ENCODE measurements at regions not wholly inside any gene's neighbourhood (a gene's known extent, or its start where the extent isn't known, plus 50 kb on each side); places are given as distances from the start of the nearest gene placed in this dataset.

- DNase-seq: no peak
Measured at GRCh38 chr2:128475427-128476211, 157.0 kb upstream of the HS6ST1 start.

GRCh38 chr2:128477026-128477820, 158.6 kb upstream of the HS6ST1 start:
- DNase-seq: no peak

GRCh38 chr2:128477891-128478290, 159.2 kb upstream of the HS6ST1 start:
- DNase-seq: no peak

DNA sequence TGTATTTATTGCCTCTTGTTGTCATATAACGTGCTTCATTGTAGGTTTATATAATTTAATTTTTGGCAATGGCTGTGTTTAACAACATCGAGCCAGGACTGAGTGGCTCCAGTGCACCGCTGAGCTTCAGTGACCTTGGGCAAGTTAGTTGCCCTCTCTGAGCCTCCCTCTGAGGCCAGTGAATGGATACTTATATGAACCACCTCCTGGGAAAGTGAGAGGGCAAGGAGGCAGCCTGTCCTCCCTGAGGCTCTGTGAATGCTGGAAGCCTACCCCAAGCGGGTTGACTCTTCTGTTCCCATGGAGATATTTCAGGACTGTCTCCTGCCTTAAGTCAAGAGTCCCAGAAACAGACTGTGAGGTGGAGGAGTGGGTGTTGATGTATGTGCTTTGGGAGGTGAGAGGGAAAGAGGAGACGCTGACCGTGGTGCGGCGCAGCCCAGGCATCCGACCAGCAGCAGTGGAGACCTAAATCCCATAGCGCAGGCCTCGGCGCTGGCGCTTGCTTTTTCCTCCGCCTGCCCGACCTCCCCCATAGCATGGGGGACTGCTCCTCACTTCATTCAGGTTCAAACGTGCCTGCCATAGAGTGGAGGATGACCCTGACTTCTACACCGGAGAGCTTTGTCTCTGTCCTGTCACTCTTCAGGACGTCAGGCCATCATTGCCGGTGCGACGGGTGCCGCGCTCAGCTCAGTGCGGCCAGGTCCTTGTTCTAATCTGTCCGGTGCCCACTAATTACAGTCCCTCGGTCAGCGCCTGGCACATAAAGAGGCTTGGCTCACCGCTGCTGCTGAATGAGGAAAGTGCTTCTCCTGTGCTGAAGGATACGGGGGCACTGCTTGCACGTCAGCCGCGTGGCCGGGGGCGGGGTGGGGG, 167.3 kb upstream of the HS6ST1 start:
- no peak for DNase-seq

GRCh38 chr2:128486640-128487375, 168.1 kb upstream of the HS6ST1 start:
- no peak for DNase-seq

DNA sequence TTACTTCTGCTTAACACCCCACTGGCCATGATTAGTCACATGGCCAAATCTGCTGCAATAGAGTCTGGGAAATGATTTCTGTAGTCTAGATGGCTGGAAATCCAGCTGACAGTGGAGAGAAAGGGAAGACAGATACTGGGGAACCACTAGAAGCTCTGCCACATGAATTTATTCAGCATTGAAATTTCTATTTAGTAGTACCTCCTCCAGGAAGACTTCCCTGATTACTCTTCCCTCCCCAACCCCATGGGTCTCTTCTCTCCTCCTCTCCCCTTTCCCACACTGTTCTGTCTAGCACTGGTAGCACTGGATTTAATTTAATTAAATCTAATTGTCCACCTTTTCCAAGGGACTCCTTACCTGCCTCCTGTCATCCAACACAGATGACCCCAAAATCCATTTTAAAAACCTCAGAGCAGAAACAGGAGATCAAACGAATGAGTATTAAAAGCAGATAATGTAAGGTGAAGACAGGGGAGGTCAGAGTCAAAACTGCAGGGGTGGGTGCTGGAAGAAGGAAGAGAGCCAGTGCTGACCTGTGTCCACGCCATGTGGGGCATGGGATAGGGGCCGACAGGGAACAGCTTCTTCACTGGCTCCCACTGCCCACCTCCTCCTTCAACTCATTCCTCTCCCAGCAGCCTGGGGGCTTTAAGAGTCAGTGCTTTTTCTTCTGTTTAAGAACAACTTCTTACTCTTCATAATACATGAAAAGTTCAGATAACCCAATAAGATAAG, 169.2 kb upstream of the HS6ST1 start:
- no peak for DNase-seq

DNA sequence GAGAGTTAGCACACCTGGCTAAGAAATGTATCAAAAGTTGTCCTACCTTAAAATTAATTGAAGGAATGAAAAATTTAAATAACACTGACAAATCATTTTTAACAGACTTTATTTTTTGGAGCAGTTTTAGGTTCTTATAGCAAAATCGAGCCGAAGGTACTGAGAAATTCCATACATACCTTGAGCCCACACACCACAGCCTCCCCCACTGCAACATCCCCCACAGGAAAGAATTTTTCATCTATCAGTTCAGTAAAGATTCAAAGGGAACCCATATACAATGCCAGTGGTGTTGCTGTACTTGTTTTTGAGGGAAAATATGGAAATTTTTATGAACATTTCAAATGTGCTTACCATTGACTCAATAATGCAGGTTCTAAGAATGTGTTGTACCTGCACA, 169.8 kb upstream of the HS6ST1 start:
- DNase-seq: no peak

GRCh38 chr2:128489526-128490273, 171.0 kb upstream of the HS6ST1 start:
- DNase-seq: no peak

DNA sequence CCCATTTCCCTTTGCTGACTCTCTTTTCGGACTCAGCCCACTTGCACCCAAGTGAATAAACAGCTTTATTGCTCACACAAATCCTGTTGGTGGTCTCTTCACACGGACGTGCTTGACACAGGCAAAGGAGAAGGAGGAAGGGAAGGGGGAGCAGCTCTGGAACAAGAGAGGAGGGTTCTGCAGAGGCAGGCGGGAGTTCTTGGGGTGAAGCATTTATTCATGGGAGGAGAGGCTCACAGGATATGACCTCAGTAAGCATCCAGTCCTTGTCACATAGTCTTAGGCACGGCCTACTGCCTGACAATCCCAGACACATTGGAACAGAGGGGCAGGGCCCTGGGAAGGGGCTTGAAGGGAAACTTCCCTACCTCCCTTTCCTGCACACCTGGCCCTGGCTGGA, 171.7 kb upstream of the HS6ST1 start:
- DNase-seq: no peak

- DNase-seq: no peak
Measured at GRCh38 chr2:128490881-128491691, 172.4 kb upstream of the HS6ST1 start.

- no peak for DNase-seq
Measured at GRCh38 chr2:128491692-128492244, 173.1 kb upstream of the HS6ST1 start.

DNA sequence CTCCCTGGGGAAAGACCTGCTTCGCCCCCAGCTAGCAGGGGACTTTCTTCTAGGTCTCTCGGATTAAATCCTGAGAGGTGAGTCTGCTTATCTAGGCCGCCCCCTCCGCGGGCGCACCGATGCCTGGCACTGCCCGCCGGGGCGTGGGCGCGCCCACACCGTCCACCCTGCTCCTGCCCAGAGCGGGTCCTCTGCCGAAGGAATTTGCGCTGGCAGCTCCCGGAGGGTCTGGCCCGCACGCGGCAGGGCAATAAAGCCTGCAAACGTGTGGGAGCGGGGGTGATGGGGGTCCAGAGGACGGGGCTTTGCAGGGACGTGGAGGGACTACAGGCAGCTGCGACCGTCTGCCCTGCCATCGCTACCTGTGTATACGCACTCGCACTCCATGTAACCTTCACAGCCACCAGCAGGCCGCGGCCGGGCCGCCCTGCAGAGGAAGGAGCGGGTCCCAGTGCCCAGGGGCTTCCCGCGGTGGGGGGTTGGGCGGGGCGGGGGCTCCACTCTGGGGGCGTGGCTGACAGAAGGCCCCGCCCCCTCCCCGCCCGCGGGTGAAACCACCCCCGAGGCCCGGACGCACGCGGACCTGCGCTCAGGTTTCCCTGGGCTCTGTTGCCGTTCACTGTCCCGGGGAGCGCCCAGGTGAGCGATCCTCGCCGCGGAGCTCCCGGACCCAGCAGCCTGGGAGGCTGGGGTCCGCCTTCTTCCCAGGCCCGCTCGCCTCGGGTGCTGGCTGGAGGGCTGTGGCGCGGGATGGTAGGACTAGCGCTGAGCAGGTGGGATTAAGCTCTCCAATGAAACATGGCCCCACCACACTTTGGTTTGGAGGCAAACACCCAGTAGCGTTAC, 174.5 kb upstream of the HS6ST1 start:
- DNase-seq: no peak

DNA sequence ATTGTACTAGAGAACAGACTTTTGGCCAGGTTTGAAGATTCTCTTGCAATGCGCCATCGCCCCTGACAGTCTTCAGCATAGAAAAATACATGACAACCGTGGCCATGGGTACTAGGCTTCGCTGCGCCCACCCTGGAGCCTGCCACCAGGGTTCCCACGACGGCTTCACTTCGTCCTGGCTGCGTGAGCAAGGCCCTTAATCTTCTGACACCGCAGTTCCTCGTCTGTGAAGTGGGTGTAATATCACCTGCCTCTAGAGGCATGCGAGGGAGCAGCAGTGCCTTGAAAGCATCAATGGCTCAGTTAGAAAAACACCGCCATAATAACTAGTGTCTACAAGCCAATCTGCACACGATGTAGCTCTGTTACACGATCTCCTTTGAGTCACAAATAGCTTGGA, 175.2 kb upstream of the HS6ST1 start:
- DNase-seq: no peak

- no peak for DNase-seq
Measured at GRCh38 chr2:128494307-128494639, 175.6 kb upstream of the HS6ST1 start.

GRCh38 chr2:128494640-128495321, 176.1 kb upstream of the HS6ST1 start:
- DNase-seq: no peak

- DNase-seq: no peak
Measured at GRCh38 chr2:128495996-128496547, 177.4 kb upstream of the HS6ST1 start.

GRCh38 chr2:128496700-128497099, 178.0 kb upstream of the HS6ST1 start:
- DNase-seq: no peak

- no peak for DNase-seq
Measured at GRCh38 chr2:128497461-128497860, 178.8 kb upstream of the HS6ST1 start.

Measured in T1000 (cell line).